Testis (tissue), 2 donors: ENCODE measurements at regions not wholly inside any gene's neighbourhood (a gene's known extent, or its start where the extent isn't known, plus 50 kb on each side); places are given as distances from the start of the nearest gene placed in this dataset.

Source experiments
- POLR2A ChIP-seq: fragments of 450-650 bp; IDR thresholded peaks from one replicate; pipeline ENCODE4 v1.6.1; 2017; ENCODE audit warnings: antibody characterized with exemption, mild to moderate bottlenecking, moderate library complexity
- TF ChIP-seq, protein P1 (sequence below), 3 experiments: fragments of 450-650 bp in 2 of 3; fragments of 200-600 bp in 1 of 3; sonication (generic) in 1 of 3; IDR thresholded peaks; one replicate each; pipeline ENCODE4 v1.5.1; 2016 to 2019; ENCODE audit warnings: antibody characterized with exemption in 3 of 3, mild to moderate bottlenecking in 2 of 3, moderate library complexity in 1 of 3

DNA sequence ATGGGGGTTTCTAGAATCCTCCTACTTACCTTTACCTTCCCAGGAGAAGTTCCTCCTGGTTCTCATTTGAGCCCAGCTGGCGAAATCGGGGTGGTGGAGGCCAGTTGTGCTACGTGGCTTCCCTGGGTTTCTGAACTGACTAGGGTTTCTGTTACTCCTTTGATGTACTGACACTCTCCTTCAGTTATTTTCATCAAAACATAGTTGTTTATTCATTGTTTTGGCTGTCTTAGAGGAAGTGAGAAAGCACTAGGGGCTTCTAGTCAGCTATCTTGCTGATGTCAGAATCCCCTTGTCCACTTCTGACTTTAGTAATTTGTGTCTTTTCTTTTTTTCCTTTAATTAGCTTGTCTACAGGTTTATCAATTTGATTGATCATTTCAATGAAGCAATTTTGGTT, 332.2 kb upstream of the TANK start:
- TF ChIP-seq, protein P1, sequence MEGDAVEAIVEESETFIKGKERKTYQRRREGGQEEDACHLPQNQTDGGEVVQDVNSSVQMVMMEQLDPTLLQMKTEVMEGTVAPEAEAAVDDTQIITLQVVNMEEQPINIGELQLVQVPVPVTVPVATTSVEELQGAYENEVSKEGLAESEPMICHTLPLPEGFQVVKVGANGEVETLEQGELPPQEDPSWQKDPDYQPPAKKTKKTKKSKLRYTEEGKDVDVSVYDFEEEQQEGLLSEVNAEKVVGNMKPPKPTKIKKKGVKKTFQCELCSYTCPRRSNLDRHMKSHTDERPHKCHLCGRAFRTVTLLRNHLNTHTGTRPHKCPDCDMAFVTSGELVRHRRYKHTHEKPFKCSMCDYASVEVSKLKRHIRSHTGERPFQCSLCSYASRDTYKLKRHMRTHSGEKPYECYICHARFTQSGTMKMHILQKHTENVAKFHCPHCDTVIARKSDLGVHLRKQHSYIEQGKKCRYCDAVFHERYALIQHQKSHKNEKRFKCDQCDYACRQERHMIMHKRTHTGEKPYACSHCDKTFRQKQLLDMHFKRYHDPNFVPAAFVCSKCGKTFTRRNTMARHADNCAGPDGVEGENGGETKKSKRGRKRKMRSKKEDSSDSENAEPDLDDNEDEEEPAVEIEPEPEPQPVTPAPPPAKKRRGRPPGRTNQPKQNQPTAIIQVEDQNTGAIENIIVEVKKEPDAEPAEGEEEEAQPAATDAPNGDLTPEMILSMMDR (IDR thresholded peaks at IDR 0.05), result no peak
- no peak for TF ChIP-seq POLR2A
